ENCODE measurements at regions not wholly inside any gene's neighbourhood (a gene's known extent, or its start where the extent isn't known, plus 50 kb on each side); places are given as distances from the start of the nearest gene placed in this dataset.
"Not testable (repeated sequence)": the region's sequence is repeated elsewhere in the genome, so short reads cannot be mapped to it uniquely, and the experiment has no call there.

DNA sequence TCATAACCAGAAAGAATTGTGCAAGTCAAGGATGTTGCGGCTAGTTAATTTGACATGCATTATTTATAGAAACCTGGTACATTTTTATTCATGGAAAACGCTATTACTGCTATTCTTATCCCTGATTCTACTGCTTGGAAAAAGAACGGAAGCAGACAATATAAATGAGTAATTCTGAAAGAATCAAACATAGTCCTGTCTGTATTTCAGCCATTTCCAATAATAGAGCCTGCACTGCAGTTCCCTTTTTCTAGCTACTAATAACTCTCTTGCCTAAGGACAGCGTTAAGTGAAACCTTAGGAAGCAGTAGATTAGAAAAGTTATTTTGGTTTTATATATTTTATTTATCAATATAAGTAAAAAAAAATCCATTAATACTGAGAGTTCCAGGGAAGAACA, 414.9 kb downstream of the CYLC2 start:
- DNase-seq, result no peak

DNA sequence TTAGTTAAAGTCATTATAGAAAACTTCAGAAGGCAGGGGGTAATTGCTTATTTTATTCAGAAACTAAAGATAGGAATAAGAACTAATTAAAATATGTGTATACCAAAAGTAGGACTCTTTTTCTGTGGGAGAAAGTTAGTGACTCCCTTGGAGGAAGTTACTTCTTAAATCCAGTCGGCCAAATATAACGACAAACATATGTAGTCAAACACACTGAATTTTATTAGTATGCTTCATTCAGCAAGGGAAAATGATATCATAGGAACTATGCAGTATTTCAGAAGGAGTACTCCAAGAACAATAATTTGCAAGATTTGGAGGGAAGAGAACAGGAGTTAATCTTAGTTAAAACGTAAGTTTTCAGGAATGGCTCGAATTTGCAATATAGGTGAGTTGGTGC, 432.6 kb downstream of the CYLC2 start:
- DNase-seq, result no peak

DNA sequence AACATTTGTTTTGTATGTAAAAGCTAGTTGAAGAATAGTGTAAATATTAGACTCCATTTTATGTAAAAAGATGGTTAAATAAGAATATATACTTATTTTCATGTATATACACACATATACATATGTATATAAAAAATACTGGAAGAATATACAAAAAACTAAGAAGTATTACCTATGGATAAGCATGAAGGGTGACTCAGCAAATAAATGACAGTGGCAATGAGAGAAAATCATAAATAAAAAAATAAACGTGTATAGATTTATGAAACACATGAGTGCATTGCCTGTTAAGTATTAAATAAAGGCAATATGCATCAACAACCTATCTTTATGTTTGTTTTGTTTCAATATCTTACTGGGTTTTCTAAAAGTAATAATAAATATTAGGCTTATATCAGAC, 435.3 kb downstream of the CYLC2 start:
- no peak for DNase-seq

DNA sequence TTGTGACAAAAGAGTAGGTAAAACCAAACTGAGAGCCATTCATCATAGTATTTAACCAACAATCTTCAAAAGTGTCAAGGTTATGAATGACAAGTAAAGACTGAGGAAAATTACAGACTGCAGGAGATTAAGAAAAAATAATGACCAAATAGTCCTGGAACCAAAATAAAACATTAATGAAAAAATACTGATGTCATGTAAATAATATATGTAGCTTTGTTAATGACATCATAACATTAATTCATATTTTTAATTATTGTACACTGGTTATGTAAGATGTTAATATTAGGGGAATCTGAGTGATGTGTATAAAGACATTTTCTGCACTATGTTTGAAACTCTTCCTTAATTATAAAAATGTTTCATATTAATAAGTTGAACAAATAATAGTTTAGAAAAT, 436.7 kb downstream of the CYLC2 start:
- no peak for DNase-seq

DNA sequence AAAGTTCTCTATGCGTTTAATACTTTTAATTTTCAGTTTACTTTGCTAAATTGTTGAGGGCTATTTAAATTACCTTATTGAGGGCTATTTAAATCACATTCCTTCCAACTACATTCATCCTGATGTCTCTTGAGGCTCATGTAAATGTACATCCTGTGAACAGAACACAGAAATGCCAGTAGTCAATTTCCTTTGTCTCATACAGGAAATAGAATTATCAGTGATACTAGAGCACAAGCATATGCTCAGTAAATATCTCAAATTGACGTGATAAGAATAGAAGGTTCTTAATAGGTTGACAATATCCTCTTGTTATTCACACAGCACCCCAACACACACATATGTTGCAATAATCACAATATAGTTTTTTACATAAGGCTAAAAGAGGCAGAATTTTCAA, 449.0 kb downstream of the CYLC2 start:
- DNase-seq, result no peak

DNA sequence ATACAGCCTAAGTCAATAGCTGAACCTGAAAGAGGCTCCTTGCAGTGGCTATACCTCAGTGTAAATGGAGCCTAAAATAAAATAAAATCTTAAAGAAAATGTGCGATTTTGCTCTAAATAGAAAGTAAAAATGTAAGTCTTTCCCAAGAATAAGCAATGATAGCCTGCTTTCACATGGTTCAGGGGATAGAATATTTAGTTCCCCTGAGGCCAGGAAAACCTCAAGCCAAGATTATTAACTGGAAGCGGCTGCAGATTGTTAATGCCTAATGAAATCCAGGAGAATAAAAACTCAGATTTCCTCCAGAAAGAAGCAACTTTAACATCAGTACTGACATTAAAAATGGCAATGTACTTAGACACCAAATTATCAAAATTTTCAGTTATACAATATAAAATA, 463.7 kb downstream of the CYLC2 start:
- no peak for DNase-seq

DNA sequence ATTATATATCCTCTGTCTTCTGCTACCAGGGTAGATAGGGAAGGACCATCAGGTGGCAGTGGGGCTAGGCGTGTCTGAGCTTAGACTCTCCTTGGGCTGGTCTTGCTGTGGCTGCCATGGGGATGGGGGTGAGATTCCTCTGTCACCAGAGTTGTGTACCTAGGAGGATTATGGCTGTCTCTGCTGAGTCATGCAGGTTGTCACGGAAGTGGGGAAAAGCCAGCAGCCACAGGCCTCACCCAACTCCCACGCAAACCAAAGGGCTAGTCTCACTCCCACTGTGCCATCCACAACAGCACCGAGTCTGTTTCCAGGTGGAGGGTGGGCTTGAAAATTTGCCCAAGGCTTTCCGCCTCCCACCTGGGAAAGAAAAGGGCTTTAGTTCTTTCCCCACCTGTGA, 476.1 kb downstream of the CYLC2 start:
- DNase-seq, result no peak

DNA sequence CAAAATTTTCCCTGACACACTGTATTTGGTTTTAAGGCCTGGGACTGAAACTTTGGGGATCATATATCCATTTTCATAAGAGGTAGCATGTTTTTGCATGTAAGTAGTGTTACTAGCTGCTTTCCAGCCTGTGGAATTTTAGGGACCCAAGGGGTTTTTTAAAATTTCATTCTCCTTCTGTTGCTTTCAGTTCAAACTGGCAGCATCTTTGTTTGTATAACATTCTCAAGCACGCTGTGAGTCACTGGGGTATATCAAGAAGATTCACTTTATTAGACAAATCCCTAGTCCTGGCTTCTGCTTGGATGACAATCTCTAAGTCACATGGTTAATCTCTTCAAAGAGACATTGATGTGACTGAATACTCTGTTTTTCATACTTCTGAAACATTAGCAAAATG, 479.0 kb downstream of the CYLC2 start:
- DNase-seq, result no peak

DNA sequence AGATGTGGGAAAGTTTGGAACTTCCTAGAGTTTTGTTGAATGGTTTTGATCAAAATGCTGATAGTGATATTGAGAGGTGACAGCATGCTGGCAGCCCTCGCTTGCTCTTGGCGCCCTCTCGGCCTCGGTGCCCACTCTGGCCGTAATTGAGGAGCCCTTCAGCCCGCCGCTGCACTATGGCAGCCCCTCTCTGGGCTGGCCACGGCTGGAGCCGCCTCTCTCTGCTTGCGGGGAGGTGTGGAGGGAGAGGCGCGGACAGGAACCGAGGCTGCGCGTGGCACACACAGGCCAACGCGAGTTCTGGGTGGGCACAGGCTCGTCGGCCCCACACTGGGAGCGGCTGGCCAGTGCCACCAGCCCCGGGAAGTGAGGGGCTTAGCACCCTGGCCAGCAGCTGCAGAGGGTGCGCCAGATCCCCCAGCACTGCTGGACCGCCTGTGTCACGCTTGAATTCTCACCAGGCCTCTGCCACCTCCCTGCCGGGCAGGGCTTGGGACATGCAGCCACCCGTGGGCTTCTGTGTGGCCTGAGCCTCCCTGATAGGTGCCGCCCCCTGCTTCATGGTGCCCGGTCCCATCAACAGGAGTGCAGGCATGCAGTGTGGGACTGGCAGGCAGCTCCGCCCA, 488.5 kb downstream of the CYLC2 start:
- no peak for DNase-seq

DNA sequence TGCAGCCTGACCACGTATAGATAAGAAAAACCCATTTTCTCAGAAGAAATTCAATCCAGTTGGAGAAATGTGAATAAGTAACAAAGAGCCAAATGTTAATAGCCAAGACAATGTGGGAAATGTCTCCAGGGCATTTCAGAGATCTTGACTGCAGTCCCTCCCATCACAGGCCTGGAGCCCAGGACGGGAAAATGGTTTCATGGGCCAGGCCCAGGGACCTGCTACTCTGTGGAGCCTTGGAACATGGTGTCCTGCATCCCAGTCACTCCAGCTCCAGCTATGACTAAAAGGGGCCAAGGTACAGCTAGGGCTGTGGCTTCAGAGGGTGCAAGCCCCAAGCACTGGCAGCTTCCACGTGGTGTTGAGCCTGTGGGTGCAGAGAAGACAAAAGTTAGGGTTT, 490.0 kb downstream of the CYLC2 start:
- DNase-seq, result no peak

DNA sequence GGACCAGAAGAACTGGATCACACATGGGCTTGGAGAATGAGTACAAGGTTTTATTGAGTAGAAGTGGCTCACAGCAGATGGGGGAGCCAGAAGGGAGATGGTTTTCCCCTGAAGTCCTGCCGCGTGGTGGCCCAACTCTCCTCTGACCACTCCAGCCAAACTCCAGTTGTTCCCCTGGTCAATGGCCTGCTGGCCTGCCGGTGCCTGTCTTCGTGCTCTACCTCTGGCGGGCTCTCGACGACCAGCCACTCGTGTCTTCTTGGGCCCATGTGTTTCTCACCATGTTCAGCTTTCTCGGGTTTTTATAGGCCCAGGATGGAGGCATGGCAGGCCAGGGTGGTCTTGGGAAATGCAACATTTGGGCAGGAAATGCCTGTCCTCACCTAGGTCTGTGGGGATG, 519.6 kb downstream of the CYLC2 start:
- DNase-seq, result no peak

DNA sequence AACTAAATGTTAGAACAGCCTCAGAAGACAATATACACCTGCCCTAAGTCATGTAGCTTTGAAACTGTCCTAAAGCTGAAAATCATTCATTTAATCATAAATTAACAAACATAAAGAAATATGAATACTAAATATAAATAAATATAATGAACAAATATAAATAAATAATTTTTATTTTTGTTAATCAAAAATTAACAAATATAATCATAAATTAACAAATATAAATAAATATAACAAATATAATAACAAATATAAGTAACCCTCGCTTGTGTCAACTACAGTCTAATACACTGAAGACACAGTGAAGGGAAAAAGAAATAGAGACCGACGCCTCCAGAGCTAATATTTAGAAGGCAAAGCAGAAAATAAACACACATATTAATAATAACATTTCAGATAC, 527.3 kb downstream of the CYLC2 start:
- DNase-seq, result no peak

DNA sequence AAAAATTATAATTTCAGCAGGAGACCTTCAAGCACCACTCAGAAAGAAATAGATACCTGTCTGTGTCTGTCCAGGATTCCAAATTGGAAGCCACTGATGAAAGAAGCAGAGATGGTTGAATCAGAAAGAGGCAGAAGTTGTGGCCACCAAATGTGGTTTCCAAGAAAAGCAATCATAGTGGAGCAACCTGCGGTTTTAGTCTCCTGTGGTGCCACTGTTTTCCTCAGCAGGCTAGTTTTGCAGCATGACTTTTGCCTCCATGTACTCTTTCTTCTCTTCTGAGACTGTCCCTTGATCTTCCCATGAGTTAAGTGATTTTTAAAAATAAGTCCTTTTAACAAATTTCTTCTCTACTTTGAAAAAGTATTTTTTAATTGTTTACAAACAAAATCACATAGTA, 535.8 kb downstream of the CYLC2 start:
- DNase-seq, result no peak

DNA sequence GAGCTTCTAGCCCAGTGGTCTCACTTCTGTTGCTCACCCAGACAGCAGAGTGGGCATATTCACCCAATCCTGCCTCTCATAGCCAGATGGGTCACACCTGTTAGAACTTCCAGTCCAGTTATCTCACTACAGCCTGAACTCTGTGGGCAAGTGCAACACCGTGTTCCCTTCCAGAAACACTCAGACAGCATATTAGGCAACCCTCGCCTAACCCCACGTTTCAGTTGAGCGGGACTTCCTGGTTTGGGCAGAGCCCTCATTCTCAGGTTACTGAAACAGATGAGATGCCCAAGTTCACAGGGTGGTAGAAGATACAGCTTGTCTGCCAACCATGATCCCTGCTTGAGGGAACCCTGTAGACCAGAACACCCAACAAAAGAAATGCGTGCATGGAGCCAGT, 538.2 kb downstream of the CYLC2 start:
- DNase-seq, result no peak

DNA sequence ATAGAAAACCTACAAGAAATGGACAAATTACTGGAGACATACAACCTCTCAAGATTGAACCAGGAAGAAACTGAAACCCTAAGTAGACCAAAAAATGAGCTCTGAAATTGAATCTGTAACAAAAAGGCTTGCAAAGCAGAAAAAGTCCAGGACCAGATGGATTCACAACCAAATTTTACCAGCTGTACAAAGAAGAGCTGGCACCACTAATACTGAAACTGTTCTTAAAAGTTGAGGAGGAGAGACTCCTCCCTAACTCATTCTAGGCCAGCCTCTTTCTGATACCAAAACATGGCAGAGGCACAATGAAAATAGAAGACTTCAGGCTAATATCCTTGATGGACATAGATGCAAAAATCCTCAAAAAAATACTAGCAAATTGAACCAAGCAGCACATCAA, 542.3 kb downstream of the CYLC2 start:
- no peak for DNase-seq

DNA sequence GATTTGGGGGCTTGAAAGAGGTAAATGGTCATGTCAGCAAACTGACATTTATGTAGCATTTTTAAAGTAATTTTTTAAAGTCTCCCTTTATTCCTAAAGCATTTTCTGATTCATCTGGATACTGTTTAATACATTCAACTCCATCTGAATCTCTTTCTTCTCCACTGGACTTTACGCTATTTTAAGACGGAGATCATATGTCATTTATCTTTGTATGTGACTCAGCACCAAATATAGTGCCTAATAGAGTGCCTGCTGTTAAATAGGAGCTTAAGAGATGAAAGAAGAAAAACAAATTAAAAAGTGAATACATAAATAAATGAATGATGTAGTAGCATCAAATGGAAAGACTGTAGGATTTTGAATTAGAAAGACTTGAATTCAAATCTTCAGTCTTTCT, 548.8 kb upstream of the SMC2 start:
- no peak for DNase-seq

DNA sequence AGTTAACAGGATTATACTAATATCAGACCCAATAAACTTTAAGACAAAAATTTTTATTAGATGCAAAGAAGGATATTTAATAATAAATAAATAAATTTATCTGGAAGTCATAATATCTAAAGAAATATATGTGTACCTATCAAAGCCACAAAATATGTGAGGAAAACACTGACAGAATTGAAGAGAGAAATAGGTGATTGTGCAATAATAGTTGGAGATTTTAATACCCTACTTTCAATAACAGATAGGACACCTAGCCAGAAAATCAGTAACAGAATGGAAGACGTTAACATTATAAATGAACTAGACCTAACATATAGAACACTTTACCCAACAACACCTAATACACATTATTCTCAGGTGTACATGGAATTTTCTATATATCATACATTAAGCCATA, 541.4 kb upstream of the SMC2 start:
- no peak for DNase-seq

DNA sequence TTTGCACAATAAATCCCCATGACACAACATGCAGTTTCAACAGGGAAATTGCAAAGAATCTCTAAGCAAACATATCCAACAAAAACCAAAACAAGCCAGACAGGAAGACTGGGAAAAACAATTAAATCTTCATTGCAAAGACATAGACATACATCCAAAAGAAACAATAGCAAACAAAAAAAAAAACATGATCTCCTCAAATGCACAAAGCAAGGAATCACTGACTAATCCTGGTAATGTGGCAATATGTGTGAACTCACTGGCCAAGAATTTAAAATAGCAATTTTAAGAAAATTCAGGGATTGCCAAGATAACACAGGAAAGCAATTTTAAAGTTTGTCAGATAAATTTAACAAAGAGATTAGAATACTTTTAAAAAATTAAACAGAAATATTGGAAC, 520.1 kb upstream of the SMC2 start:
- DNase-seq, result no peak

DNA sequence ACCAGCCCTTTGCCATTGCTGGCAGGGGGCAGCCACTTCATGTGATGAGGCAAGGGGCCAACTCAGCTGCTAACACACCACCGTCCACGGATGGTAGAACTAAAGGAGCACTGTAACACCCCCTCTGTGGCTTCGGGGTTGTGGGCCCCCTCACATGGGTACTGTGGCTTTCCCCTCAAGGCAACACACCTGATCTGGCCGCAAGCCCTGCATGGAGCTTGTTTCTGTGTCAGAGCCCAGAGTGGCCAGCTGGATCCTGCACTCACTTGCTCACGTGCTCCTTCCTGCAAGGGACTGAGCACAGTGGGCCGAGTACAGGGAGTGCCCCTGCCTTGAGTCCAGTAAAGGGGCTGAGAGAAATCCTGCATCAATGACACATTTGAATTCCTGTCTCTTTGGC, 507.4 kb upstream of the SMC2 start:
- no peak for DNase-seq

DNA sequence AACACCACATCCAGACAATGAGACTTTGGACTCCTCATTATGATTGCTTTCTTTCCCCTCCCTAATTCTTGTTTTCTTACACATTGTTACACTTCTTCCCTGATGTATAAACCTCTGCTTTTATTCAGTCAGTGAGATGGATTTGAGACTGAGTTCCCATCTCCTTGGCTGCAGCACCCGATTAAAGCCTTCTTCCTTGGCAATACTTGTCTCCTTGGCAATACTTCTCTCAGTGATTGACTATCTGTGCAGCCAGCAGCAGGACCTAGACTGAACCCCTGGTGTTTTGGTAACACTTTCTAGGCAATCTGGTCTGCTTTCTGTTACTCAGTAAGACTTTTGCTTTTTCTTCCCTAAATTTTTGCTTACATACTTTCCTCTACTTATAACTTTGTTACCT, 492.8 kb upstream of the SMC2 start:
- DNase-seq, result no peak

DNA sequence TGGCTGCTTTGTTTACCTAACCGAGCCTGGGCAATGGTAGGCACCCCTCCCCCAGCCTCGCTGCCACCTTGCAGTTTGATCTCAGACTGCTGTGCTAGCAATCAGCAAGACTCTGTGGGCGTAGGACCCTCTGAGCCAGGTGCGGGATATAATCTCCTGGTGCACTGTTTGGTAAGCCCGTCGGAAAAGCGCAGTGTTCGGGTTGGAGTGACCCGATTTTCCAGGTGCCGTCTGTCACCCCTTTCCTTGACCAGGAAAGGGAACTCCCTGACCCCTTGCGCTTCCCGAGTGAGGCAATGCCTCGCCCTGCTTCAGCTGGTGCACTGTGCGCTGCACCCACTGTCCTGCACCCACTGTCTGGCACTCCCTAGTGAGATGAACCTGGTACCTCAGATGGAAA, 482.2 kb upstream of the SMC2 start:
- DNase-seq, result not testable (repeated sequence)

DNA sequence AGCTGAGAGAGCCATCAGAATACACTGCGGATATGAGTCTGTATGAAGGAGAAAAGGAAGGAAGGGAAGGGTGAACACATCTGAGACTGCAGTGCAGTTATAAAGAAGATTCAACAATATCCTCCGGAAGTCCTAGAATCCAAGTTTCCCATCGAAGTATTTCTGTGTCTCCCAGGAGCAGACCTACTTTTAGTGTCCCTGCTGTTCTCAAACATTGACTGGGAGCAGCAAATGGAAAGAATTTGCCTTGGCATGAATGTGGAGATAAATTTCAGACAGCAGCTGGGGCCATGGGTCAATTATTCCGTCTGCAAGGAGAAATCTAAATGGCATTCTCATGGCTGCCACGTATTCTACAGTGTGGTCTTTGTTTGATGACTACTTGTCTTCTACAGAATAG, 478.1 kb upstream of the SMC2 start:
- no peak for DNase-seq

DNA sequence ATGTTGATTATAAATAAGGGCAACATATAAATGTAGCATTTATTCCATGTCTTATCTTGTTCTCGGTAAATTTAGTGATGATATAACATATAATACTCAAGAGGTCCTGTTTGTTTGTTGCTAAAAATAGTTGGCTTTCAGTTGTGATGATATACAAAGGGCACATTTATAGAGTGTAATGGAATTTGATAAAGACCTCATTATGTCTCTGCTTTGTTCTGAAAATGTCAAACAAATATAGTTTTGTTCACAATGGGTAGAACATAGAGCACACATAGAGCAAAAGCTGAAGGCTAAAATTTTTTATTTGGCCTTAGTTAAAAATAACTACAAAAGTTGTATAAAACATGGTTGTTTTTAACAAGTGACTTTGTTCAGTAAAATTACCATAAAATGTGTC, 477.1 kb upstream of the SMC2 start:
- no peak for DNase-seq

DNA sequence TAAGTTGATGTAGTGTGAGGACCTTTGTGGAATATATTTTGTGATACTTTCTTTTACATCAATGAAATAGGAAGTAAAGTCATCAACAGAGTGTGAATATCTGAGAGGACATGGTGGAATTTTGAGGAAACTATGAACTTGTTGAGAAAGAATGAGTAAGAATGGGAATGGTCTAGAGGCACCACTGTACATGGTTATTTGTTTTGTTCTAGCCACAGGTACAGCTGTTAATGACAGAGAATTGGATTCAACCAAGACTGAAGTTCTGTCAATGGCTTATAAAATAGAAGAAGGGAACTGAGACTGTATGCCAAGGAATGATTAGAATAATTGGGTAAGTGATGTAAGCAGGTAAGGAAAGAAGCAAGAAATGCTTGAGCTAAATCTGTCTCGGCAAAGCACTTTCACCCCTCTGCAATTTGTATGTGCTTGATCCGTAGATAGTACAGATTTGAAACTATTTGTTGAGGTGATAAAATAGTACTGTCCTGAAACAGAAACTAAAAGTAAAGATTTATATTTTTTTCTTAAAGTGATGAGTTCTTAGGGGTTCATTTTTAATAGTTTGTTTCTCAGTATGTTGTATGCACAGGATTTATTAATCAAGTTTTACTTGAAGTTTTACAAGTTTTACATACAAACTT, 468.8 kb upstream of the SMC2 start:
- DNase-seq, result no peak

DNA sequence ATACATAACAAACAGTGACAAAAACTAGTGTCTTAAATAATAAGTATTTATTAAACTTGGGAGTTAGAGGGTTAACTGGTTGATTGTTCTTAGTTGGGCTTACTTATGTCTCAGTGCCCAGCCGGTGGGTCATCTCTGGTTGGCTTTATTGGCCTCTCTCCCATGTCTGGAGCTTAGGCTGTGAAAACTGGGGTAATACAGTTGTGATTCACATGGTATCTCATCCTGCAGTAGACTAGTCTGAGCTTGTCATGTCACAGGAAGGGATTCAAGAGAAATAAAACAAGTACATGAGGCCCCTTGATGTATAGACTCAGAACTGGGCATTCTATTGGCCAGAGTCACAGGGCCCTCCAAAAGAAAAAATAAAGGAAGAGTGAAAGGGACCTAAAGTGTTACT, 466.4 kb upstream of the SMC2 start:
- DNase-seq, result no peak

DNA sequence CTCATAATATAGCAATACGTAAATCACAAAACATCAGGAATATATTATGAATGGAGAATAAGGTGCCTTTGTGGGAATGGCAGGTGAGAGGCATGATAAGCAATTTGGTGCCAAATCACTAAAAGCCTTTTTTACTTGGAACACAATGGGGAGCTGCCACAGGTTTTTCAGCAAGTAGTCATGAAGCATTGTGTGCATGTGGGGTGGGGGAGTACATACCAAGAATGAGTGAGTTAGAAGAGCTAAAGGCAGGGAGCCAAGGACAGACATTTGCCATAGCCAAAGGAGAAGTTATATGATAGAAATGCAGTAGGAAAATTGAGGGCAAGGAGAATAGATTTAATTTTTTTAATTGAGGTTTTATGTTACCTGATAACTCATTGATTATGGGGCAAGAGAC, 445.0 kb upstream of the SMC2 start:
- DNase-seq, result no peak
